Prostate gland (tissue), 2 donors: ENCODE measurements at regions not wholly inside any gene's neighbourhood (a gene's known extent, or its start where the extent isn't known, plus 50 kb on each side); places are given as distances from the start of the nearest gene placed in this dataset.

Source experiments
- DNase-seq: peaks from one replicate; pipeline ENCODE4 v3.0.0-alpha.2; 2019; ENCODE audit warnings: low spot score
- H3K27ac ChIP-seq, 2 donors: fragments of 200-600 bp; sonication (generic); 2 replicates each; pipeline ENCODE4 v1.5.1; 2017 to 2019
- H3K27me3 ChIP-seq: fragments of 200-600 bp; sonication (generic); replicated peaks from 2 replicates; pipeline ENCODE4 v1.5.1; 2019; ENCODE audit not compliant: insufficient read depth
- H3K36me3 ChIP-seq, 2 donors: fragments of 200-600 bp; sonication (generic); 1 replicate in 1 of 2; 2 replicates in 1 of 2; pipeline versions ENCODE4 v1.5.1 to v1.8.1; 2017 to 2019
- H3K4me1 ChIP-seq: fragments of 200-600 bp; sonication (generic); replicated peaks from 2 replicates; pipeline ENCODE4 v1.5.1; 2019
- H3K4me3 ChIP-seq, 2 donors: fragments of 200-600 bp; sonication (generic); 2 replicates each; pipeline ENCODE4 v1.5.1; 2017 to 2019
- H3K9me3 ChIP-seq: fragments of 200-600 bp; sonication (generic); 2 replicates; pipeline ENCODE4 v1.5.1; 2017
- CTCF ChIP-seq, 4 experiments: fragments of 200-600 bp in 2 of 4; fragments of 450-650 bp in 2 of 4; sonication (generic) in 2 of 4; IDR thresholded peaks; 1 replicate in 3 of 4; 2 replicates in 1 of 4; pipeline ENCODE4 v1.5.1; 2016 to 2019; ENCODE audit warnings: antibody characterized with exemption in 4 of 4, mild to moderate bottlenecking in 2 of 4, moderate library complexity in 2 of 4
- POLR2A ChIP-seq: fragments of 450-650 bp; IDR thresholded peaks from one replicate; pipeline ENCODE4 v1.6.1; 2016; ENCODE audit warnings: antibody characterized with exemption, mild to moderate bottlenecking
- POLR2AphosphoS5 ChIP-seq: sonication (generic); formaldehyde crosslinking; IDR thresholded peaks from one replicate; pipeline ENCODE4 v1.6.1; 2017; ENCODE audit warnings: antibody characterized with exemption
- WGBS: methylation state at CpG from one replicate; pipeline ENCODE4 v1.1.5; 2018; 5-methylcytosine and 5-hydroxymethylcytosine counted together
- intact Hi-C: fragments of 100-400 bp; cut with DNase I; formaldehyde crosslinking; loops from one replicate; pipeline ENCODE4 v1.14.2; 2022

GRCh38 chr15:100780208-100780800 lies 99.3 kb upstream of the ALDH1A3 start:
- DNase-seq: peak; percentile 2
- H3K9me3 ChIP-seq: no peaks in the 10 kb centered on the region
- intact Hi-C loops: no loop called here
- TF ChIP-seq POLR2AphosphoS5: no peak
- TF ChIP-seq POLR2A: no peak
- no peak for TF ChIP-seq CTCF (IDR thresholded peaks at IDR 0.05)
- WGBS: 94% methylated on average over 13 of the region's 13 CpGs
- H3K27ac ChIP-seq: no peak overlapping the region
- H3K27me3 ChIP-seq: no peaks in the 10 kb centered on the region
- H3K4me3 ChIP-seq: no peak overlapping the region
- no peaks in the 10 kb centered on the region for H3K4me1 ChIP-seq
- no peaks in the 10 kb centered on the region for H3K36me3 ChIP-seq

GRCh38 chr15:100781061-100781960 lies 98.3 kb upstream of the ALDH1A3 start:
- DNase-seq: peak; percentile 1
- Histone ChIP-seq H3K36me3 (no peaks in the 10 kb centered on the region), H3K9me3 (no peaks in the 10 kb centered on the region), H3K4me3 (no peak overlapping the region), H3K27me3 (no peaks in the 10 kb centered on the region), H3K4me1 (no peaks in the 10 kb centered on the region), H3K27ac (no peak overlapping the region)
- intact Hi-C loops: no loop called here
- no peak for TF ChIP-seq POLR2AphosphoS5
- no peak for TF ChIP-seq POLR2A
- TF ChIP-seq CTCF (IDR thresholded peaks at IDR 0.05): no peak
- 94% methylated on average over 11 of the region's 11 CpGs for WGBS

- 93% methylated on average over 7 of the region's 7 CpGs for WGBS
- DNase-seq: peak; percentile 1
- TF ChIP-seq CTCF (IDR thresholded peaks at IDR 0.05) (no peak), POLR2A (no peak), POLR2AphosphoS5 (no peak)
- no peak overlapping the region for H3K4me3 ChIP-seq
- no peak overlapping the region for H3K27ac ChIP-seq
- H3K36me3 ChIP-seq: no peaks in the 10 kb centered on the region
- intact Hi-C loops: no loop called here
- no peaks in the 10 kb centered on the region for H3K4me1 ChIP-seq
- no peaks in the 10 kb centered on the region for H3K9me3 ChIP-seq
- no peaks in the 10 kb centered on the region for H3K27me3 ChIP-seq
These were observed 97.6 kb upstream of the ALDH1A3 start for GRCh38 chr15:100781961-100782530.

- Histone ChIP-seq H3K27ac (no peak overlapping the region), H3K36me3 (no peaks in the 10 kb centered on the region), H3K27me3 (no peaks in the 10 kb centered on the region), H3K9me3 (no peaks in the 10 kb centered on the region), H3K4me1 (no peaks in the 10 kb centered on the region), H3K4me3 (no peak overlapping the region)
- no peak for DNase-seq
- intact Hi-C loops: no loop called here
- WGBS: 87% methylated on average over 7 of the region's 7 CpGs
- TF ChIP-seq POLR2A (no peak), CTCF (IDR thresholded peaks at IDR 0.05) (no peak), POLR2AphosphoS5 (no peak)
These were observed 96.3 kb upstream of the ALDH1A3 start for GRCh38 chr15:100783291-100783690.
